ENCODE measurements at regions not wholly inside any gene's neighbourhood (a gene's known extent, or its start where the extent isn't known, plus 50 kb on each side); places are given as distances from the start of the nearest gene placed in this dataset.

DNA sequence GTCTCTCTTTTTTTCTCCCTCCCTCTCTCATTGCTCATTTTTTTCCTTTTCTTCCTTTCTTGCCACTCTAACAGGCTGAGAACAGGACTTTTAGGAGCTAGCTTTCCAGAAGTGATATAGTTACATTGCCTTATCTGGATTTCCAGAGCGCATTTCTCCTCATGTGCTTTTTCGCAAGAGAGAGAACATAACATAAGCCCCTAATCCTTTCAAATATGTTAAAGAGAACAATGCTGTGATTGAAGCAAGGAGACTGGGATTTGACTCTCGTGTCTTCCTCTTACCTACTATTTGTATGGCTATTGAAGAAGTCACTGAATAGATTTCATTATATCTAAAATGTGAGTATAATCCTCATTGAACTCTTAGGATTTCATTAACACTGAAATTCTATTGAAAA is 101.2 kb upstream of the PRPS1L1 start:
- FAIRE-seq (no peak), DNase-seq (ENCODE audit: low read depth in 1 of 2, low spot score in 1 of 2) (no peak), ATAC-seq (no peak)
- Histone ChIP-seq H3K4me3 (no peak overlapping the region), H3K4me1 (no peaks in the 10 kb centered on the region), H3K9me3 (no peaks in the 10 kb centered on the region), H3K4me2 (no peak overlapping the region), H3K27ac (no peak overlapping the region)
- ChIA-PET CTCF (no interaction called here), POLR2A (no interaction called here)
- TF ChIP-seq, protein P1, sequence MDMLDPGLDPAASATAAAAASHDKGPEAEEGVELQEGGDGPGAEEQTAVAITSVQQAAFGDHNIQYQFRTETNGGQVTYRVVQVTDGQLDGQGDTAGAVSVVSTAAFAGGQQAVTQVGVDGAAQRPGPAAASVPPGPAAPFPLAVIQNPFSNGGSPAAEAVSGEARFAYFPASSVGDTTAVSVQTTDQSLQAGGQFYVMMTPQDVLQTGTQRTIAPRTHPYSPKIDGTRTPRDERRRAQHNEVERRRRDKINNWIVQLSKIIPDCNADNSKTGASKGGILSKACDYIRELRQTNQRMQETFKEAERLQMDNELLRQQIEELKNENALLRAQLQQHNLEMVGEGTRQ (IDR thresholded peaks at IDR 0.05) = no peak
- TF ChIP-seq, protein P2, sequence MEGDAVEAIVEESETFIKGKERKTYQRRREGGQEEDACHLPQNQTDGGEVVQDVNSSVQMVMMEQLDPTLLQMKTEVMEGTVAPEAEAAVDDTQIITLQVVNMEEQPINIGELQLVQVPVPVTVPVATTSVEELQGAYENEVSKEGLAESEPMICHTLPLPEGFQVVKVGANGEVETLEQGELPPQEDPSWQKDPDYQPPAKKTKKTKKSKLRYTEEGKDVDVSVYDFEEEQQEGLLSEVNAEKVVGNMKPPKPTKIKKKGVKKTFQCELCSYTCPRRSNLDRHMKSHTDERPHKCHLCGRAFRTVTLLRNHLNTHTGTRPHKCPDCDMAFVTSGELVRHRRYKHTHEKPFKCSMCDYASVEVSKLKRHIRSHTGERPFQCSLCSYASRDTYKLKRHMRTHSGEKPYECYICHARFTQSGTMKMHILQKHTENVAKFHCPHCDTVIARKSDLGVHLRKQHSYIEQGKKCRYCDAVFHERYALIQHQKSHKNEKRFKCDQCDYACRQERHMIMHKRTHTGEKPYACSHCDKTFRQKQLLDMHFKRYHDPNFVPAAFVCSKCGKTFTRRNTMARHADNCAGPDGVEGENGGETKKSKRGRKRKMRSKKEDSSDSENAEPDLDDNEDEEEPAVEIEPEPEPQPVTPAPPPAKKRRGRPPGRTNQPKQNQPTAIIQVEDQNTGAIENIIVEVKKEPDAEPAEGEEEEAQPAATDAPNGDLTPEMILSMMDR (IDR thresholded peaks at IDR 0.05) = no peak
- TF ChIP-seq POLR2AphosphoS2 (conservative IDR thresholded peaks at IDR 0.05; ENCODE audit: low read length) = no peak
- no peak for TF ChIP-seq PHF8 (IDR thresholded peaks at IDR 0.05; ENCODE audit: borderline replicate concordance, low read depth)
- WGBS (ENCODE audit: missing lambda C conversion rate) = 58% methylated on average over 3 of the region's 3 CpGs

- no peak overlapping the region for H3K4me3 ChIP-seq
- TF ChIP-seq SREBF2 (IDR thresholded peaks at IDR 0.05) = no peak
- TF ChIP-seq, protein P3, sequence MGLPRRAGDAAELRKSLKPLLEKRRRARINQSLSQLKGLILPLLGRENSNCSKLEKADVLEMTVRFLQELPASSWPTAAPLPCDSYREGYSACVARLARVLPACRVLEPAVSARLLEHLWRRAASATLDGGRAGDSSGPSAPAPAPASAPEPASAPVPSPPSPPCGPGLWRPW (IDR thresholded peaks at IDR 0.05) = no peak
- TF ChIP-seq NFE2L2 (conservative IDR thresholded peaks at IDR 0.05; ENCODE audit: low read length) = no peak
- TF ChIP-seq HOXA7 (CRISPR knock-in tag; IDR thresholded peaks at IDR 0.05) = no peak
- no peak for TF ChIP-seq TFCP2L1 (CRISPR knock-in tag; IDR thresholded peaks at IDR 0.05)
- TF ChIP-seq NPAS2 (CRISPR knock-in tag; IDR thresholded peaks at IDR 0.05; ENCODE audit: borderline replicate concordance) = no peak
- TF ChIP-seq HOXB5 (CRISPR knock-in tag; IDR thresholded peaks at IDR 0.05) = no peak
- TF ChIP-seq MAFK (IDR thresholded peaks at IDR 0.05; ENCODE audit: partially characterized antibody) = no peak
- TF ChIP-seq, protein P4, sequence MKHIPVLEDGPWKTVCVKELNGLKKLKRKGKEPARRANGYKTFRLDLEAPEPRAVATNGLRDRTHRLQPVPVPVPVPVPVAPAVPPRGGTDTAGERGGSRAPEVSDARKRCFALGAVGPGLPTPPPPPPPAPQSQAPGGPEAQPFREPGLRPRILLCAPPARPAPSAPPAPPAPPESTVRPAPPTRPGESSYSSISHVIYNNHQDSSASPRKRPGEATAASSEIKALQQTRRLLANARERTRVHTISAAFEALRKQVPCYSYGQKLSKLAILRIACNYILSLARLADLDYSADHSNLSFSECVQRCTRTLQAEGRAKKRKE (CRISPR knock-in tag; IDR thresholded peaks at IDR 0.05; ENCODE audit: low read depth) = no peak
- no peak for TF ChIP-seq FOSB (CRISPR knock-in tag; IDR thresholded peaks at IDR 0.05)
- TF ChIP-seq, protein P5, sequence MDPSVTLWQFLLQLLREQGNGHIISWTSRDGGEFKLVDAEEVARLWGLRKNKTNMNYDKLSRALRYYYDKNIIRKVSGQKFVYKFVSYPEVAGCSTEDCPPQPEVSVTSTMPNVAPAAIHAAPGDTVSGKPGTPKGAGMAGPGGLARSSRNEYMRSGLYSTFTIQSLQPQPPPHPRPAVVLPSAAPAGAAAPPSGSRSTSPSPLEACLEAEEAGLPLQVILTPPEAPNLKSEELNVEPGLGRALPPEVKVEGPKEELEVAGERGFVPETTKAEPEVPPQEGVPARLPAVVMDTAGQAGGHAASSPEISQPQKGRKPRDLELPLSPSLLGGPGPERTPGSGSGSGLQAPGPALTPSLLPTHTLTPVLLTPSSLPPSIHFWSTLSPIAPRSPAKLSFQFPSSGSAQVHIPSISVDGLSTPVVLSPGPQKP (IDR thresholded peaks at IDR 0.05; ENCODE audit: low read depth, low read length) = no peak
- no peak for TF ChIP-seq EHMT2 (IDR thresholded peaks at IDR 0.05; ENCODE audit: low read depth)
- TF ChIP-seq ZFP36 (IDR thresholded peaks at IDR 0.05; ENCODE audit: borderline replicate concordance, partially characterized antibody) = no peak
- no peak for TF ChIP-seq CBX2 (IDR thresholded peaks at IDR 0.05; ENCODE audit: borderline replicate concordance, low read depth)
- no peak for TF ChIP-seq KDM1A (IDR thresholded peaks at IDR 0.05; ENCODE audit: low read depth)
- DNase-seq (ENCODE audit: low read depth in 1 of 2, low spot score in 1 of 2) = no peak
- ChIA-PET CTCF (no interaction called here), POLR2A (no interaction called here)
- H3K4me1 ChIP-seq = no peaks in the 10 kb centered on the region
- H3K27ac ChIP-seq = no peak overlapping the region
- H3K9me3 ChIP-seq = no peaks in the 10 kb centered on the region
- no peak for FAIRE-seq
- H3K4me2 ChIP-seq = no peak overlapping the region
- no peak for ATAC-seq
Measured at GRCh38 chr7:18132811-18133210, 105.2 kb upstream of the PRPS1L1 start.

GRCh38 chr7:18133921-18134320 is 106.3 kb upstream of the PRPS1L1 start:
- Histone ChIP-seq H3K4me1 (no peaks in the 10 kb centered on the region), H3K4me2 (no peak overlapping the region), H3K27ac (no peak overlapping the region), H3K4me3 (no peak overlapping the region), H3K9me3 (no peaks in the 10 kb centered on the region)
- DNase-seq (ENCODE audit: low read depth in 1 of 2, low spot score in 1 of 2) = no peak
- POLR2A ChIA-PET = no interaction called here
- FAIRE-seq = no peak
- ATAC-seq = no peak
- 63% methylated on average over 3 of the region's 3 CpGs for WGBS (ENCODE audit: missing lambda C conversion rate)
- CTCF ChIA-PET = no interaction called here
- TF ChIP-seq NPAS2 (CRISPR knock-in tag; IDR thresholded peaks at IDR 0.05; ENCODE audit: borderline replicate concordance) (no peak), FOSL2 (IDR thresholded peaks at IDR 0.05) (no peak), FOSL2 (CRISPR knock-in tag; IDR thresholded peaks at IDR 0.05) (no peak), SMC3 (IDR thresholded peaks at IDR 0.05) (no peak), HOXB13 (CRISPR knock-in tag; IDR thresholded peaks at IDR 0.05; ENCODE audit: low read depth) (no peak), POLR2A (IDR thresholded peaks at IDR 0.05; ENCODE audit: low read length) (no peak), RFX5 (IDR thresholded peaks at IDR 0.05) (no peak), CBX2 (IDR thresholded peaks at IDR 0.05; ENCODE audit: borderline replicate concordance, low read depth) (no peak), EP300 (IDR thresholded peaks at IDR 0.05) (no peak), RCOR1 (IDR thresholded peaks at IDR 0.05; ENCODE audit: low read depth, low read length) (no peak), TP53 (CRISPR knock-in tag; IDR thresholded peaks at IDR 0.05) (no peak)
- TF ChIP-seq, protein P6, sequence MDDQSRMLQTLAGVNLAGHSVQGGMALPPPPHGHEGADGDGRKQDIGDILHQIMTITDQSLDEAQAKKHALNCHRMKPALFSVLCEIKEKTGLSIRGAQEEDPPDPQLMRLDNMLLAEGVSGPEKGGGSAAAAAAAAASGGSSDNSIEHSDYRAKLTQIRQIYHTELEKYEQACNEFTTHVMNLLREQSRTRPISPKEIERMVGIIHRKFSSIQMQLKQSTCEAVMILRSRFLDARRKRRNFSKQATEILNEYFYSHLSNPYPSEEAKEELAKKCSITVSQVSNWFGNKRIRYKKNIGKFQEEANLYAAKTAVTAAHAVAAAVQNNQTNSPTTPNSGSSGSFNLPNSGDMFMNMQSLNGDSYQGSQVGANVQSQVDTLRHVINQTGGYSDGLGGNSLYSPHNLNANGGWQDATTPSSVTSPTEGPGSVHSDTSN (IDR thresholded peaks at IDR 0.05) = no peak
- TF ChIP-seq, protein P2 (IDR thresholded peaks at IDR 0.05) = no peak
